ENCODE measurements at regions not wholly inside any gene's neighbourhood (a gene's known extent, or its start where the extent isn't known, plus 50 kb on each side); places are given as distances from the start of the nearest gene placed in this dataset.

DNA sequence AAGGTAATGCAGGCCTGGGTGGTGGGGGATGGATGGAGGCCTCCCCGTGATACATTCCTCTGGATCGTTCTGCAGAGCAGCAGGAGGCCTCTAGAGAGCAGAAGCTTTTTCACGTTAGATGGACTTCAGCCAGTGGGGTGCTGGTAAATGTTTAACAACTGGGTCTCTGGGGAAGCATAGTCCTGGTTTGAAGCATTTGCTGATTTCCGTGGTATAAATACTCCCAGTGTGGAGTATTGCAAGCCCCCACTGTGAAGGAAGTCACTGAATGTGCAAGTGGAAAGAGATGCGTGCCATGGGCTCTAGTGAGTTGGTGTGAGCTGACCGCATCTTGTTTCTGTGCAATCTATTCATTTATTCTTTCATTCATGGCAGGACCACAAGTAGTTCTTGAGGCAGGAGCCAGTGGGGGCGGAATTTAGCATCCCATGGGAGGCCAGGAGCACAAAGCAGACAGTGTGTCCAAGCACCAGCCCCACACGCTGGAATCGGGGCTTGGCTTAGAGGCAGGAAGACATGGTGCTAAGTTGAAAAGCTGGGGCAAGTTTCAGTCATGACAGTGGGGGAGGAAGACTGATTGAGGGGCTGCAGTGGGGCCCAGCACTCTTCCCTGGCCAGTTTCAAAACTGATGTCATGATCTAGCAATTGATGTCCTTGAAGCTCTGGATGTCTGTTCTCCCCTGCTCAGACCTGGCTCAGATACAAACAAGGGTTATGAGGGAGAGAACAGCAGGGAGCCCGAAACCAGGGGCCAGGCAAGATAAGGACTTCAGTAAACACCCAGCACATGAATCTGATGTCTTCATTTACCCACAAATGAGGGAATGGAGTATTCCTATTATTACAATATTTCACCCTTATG lies 280.9 kb upstream of the LYZL1 start:
- no peak for TF ChIP-seq POLR2A (IDR thresholded peaks at IDR 0.05)
- TF ChIP-seq CTCF (IDR thresholded peaks at IDR 0.05), result no peak

All from lower leg skin (tissue), 3 donors.